GM21717 (cell line): ENCODE measurements at regions not wholly inside any gene's neighbourhood (a gene's known extent, or its start where the extent isn't known, plus 50 kb on each side); places are given as distances from the start of the nearest gene placed in this dataset.

Experiments
- ATAC-seq: cut with Tn5 transposase; IDR thresholded peaks from one replicate; pipeline ENCODE4 v1.9.1; 2021; ENCODE audit warnings: mild to moderate bottlenecking, moderate library complexity; ENCODE audit not compliant: unreplicated experiment

- ATAC-seq = no peak
These were observed 1189.5 kb upstream of the TMEM132C start for GRCh38 chr12:127077262-127078045.

DNA sequence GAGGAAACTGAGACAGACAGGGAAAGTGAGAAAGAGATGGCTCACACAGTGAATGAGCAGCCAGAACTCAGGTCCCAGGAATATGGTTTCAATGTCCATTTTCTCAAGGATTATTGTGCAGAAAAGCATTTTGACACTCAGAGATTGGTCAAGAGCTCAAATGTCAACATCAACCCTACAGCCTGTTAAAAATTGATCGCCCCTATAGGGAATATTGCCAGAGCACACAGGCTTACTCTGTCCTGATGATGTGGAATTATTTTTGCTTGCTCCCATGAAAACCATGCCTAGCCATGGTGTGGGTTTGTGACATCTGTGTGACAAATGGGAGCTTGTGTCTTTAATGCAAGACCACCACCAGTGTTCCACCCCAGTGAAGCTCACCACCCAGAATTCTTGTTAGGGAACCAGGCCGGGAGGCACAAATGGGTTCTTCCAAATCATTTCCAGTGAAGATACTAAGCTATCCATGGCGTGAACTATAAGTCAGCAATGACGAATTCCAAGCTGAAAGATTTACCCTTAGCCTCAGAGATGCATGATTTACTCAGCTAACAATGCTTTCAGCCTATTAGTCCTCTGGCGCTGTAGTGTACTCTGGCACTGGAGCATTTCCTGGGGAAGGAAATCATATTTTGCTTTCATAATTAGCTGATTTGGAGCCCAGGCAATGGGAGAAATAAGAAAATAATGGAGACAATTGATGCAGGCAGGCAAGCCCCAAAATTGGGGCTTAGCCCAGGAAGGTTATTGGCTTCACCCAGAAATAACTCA is 1188.2 kb upstream of the TMEM132C start:
- no peak for ATAC-seq

DNA sequence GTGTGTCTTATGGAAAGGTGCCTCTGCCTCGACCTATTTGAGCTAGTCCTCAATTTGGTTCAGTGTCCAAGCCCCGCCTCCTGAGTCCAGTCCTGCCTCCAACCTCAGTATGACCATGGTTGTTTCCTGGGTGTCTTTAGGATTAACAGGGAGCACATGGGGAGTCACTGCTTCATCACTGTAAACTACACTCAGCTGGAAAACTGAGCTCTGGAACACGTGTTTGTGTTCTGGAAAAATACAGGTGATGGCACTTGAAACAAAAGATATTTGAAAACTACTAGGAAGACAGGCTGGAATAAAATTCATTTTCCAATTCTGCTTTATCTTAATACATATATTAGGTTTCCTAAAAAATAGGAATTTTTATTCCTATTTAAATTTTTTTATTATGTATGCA is 1187.3 kb upstream of the TMEM132C start:
- ATAC-seq = no peak

GRCh38 chr12:127081058-127081457 is 1185.9 kb upstream of the TMEM132C start:
- ATAC-seq = no peak

- ATAC-seq = peak; percentile 98
These were observed 1183.7 kb upstream of the TMEM132C start for GRCh38 chr12:127083008-127083949.

DNA sequence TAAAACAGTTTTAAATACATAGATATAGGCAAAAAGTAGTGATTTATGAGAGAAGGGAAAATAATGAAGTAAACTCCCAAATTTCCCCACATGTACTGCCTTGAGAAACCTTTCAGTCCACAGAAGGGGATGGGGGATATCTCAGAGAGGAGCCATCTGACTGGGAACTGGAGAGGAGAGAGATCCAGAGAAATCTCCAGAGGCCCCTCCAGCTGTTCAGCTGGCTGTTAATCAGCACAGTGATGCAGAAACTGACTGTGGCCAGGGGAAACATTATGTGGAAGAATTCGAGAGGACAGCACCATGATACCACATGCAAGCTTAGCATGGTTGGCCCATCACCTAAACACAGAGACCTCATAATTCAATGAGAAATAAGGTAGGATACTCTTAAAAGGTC is 1165.9 kb upstream of the TMEM132C start:
- no peak for ATAC-seq

- no peak for ATAC-seq
These were observed 1160.9 kb upstream of the TMEM132C start for GRCh38 chr12:127106041-127106440.

GRCh38 chr12:127106697-127107096 is 1160.3 kb upstream of the TMEM132C start:
- ATAC-seq = no peak

DNA sequence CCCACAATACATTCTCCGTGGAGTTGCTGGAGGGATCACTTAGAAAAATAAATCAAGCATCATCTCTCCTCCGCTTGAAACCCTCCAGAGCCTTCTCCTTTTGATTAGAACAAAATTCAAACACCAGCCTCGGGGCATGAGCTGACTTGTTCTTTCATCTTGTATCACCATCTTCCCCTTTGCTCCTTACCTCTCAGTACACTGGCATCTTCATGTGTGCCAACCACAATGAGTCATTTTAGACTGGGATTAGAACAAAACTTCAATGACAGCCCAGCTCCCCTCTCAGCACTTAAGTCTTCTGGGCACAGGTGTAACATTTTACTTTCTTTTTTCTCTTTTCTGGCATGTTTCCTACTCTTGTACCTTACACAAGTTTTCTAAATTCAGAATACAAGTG is 1159.2 kb upstream of the TMEM132C start:
- no peak for ATAC-seq

DNA sequence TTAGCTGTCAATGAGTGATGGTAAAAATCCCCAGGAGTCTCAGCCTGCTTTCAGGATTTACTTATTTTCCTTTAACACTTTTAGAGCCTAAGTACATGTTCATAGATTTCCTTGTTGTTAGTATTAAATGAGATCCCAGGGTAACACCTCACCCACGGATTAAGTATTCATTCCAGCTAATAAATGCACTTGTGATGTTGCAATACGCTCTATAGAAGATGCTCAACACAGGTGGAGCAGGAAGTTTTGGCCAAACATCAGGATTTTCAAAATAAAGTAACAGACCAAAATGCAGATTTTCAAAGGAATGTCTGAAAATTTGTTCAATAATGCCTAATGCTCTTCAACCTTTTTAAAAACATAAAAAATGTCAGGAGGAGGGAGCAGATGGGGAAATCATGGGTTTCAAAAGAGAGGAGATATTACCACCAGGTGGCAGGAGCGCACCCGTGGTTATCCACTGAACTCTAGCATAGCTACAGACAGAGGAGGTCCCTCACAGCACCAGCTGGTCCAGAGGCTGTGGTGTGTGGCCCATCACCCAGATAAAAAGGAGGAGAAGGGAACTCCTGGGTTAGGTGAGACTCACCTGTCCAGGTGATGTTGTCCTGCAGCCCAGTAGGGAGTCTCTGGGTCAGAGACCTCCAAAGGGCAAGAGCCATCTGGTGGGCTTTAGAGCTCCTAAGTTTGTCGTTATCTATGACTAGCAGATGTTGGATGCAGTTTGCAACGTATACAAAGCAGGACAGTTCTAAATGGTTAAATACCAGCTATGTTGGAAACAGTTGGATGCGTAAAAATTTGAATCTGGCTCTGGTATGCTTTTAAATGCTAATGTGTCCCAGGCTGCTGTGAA is 1158.4 kb upstream of the TMEM132C start:
- ATAC-seq = peak; percentile 90

GRCh38 chr12:127113945-127114344 is 1153.0 kb upstream of the TMEM132C start:
- no peak for ATAC-seq

DNA sequence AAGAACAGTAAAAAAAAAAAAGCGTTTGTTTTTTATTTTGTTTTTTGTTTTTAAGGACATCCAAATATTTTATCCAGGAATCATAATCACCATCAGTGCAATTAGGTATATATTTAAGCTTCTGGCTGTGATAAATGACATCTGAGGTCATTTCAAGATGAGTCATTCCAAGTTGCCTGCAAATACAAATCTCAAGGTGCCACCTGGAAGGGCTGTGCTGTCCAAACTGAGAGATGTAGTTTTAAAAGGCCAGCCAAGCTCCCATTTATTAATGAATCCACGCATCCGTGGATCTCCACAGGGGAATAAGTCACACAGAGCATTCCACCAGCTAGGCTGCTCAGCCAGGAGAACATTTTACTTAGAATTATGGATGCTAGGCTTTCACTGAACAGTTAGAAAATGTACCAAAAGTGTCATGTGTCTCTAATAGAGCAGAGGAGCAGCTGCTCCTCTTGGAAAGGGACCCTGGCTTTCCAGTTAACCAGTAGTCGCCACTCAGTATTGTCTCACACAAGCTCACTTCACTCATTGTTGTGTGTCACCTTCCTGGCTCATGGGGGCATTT is 1151.4 kb upstream of the TMEM132C start:
- ATAC-seq = no peak

GRCh38 chr12:127118251-127118650 is 1148.7 kb upstream of the TMEM132C start:
- ATAC-seq = no peak

GRCh38 chr12:127119600-127120140 is 1147.3 kb upstream of the TMEM132C start:
- no peak for ATAC-seq

GRCh38 chr12:127120851-127121250 is 1146.1 kb upstream of the TMEM132C start:
- no peak for ATAC-seq

DNA sequence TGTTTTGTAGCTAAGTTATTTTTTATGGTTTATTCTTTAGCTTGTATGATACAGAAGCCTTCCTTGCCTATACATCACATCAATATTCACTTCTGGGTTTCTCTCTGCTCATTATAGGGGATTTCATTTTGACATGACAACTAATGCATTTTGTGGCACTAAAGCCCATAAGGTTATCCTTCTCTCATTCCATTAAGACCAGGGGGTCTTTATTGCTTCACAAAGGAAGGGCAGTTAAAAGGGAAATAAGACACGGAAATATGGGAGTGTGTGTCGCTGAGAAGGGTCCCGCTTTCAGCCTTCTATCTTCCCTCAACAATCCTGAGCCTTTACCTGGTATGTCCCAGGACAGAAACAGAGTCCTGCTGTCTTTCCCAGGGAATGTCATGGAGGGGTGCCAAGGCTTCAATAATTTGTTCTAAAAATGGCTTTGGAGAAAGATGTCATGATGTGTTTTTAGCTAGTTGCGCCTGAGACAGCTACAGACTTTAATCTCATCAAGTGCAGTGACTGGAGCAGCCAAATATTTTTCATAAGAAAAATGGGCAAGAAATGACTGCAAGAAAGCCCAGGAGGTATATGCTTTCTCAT is 1145.4 kb upstream of the TMEM132C start:
- no peak for ATAC-seq

DNA sequence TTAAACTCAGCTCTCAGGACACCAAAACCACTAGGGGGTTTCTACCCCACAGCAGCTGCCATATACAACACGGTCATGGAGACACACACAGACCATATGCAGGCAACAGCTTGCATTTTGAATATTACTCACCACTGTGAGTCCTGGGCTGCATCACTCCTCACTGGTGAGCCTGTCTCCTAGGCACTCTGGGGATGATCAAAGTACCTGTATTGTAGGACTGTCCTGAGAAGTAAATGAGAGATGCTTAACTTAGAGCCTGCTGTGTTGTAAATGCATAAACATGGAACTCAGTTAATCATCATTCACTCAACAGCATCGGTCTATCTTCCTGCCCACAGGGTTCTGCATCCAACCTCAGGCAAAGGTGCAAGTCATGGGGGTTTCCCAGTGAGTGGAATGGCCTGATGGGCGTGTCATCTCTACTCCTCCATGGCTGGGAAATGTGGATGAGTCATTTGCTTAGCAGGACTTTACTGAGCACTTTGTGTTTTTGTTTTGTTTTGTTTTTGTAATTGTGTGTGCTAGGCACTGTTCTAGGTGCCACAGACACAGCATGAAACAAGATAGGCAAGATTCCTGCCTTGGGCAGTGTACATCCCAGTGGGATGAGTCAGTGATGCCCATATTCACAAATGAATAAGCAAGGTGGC is 1141.2 kb upstream of the TMEM132C start:
- ATAC-seq = peak; percentile 88

- ATAC-seq = no peak
These were observed 1140.7 kb upstream of the TMEM132C start for GRCh38 chr12:127126260-127126628.

DNA sequence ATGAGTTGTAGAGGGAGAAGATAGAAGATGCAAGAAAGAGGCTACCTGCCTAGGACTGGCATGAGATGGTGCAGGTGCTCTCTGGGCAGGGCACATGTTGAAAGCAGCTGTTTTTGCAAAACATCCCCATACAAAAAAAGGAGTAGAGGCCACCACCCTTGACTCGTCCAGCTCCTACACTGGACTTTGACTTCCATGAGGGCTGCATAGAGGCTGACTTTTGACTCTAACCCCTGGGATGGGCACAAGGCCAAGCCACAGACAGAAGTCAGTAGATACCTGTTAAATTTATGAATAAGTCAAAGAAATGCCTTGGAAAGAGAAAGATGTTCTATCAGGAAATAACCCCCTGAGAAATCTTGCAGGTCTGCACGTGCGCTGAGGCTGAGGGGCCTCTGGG is 1139.1 kb upstream of the TMEM132C start:
- no peak for ATAC-seq
